ENCODE measurements at regions not wholly inside any gene's neighbourhood (a gene's known extent, or its start where the extent isn't known, plus 50 kb on each side); places are given as distances from the start of the nearest gene placed in this dataset.

DNA sequence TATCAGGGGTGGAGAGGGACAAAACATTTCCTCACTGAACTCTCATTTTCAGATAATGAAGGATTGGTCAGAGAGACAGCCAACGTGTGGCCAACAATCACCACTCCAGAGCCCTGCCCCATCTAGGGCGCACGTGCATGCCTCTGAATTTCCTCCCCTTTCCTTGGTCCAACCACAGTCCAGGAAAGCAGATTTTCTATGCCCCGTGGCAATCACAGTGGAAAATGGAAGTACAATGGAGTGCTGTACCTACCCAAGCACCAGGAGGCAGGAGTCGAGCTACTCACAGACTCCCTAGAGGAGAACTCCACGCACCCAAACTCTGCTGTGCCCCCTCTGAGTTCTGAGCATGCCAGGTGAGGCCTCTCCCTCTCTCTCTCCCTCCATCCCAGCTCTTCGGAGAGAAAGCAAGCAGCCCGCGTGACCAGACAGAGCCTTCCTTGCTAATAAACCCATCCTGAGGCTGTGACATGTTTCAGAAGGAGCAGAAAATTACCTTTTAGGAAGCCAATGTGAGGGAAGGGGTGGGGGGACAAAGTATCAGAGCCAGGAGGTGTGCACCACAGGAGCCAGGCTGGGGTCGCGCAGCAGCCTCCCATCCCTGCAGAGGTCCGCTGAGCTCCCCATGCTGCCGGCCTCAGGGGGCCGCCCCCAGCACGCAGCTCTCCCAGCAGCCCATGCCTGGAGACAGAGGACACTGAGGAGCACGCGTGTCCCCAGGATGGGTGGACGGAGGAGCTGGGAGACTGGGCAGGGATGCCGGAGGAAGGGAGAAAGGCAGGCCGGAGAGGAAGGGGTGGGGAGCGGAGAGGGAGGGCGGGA is 73.4 kb downstream of the PITPNM2 start:
- DNase-seq: no peak

GRCh38 chr12:123076604-123077297 is 74.1 kb downstream of the PITPNM2 start:
- DNase-seq: peak; percentile 84

DNA sequence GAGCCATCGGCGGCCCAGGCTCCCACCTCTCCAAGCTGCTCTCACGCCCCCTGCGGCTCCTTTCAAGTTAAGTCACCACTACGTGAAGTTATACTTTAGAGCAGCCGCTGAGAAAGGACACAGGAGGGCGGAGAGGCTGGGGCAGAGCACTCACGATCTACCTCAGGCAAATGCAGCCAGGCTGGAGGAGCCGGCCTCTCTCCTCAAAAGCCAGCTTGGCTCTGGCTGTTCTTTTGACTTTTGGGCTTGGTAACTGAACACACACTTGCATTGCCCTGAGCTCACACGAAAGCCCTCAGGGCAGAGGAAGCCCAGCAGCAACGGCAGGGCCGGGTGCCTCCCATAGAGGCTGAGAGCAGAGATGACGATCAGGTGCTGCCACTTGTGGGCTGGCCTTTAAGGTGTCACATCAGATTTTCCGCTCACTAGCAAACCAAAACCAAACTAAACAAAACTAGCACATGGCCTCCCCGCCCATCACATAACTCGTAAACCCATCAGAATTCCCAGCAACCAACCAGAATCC is 75.2 kb downstream of the PITPNM2 start:
- peak; percentile 82 for DNase-seq

DNA sequence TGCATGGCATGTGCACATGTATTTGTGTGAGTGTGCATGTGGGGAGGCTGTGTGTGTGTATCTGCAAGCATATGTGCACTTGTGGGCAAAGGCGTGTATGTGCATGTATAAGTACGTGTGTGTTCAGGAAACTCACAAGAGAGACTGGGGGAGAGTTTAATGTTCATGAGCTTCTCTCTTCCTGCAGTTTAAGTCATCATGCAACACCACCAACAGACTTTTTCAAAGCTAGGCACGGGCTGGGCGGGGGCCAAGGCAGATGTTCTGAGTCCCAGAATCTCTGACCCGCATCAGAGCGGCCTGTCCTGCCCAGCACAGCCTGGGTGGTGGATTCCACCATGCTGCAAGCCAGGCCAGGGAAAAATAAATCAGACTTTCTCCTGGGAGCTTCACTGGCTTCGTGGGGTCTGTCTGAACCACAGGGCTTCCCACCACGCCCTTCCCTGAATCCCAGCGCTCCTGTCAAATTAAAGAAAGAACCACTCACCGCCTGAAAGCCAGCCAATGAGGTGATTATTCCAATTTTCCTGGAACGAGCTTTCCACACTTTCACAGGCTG is 75.7 kb downstream of the PITPNM2 start:
- DNase-seq: no peak

GRCh38 chr12:123073962-123074801 is 76.7 kb downstream of the PITPNM2 start:
- DNase-seq: no peak

GRCh38 chr12:123073292-123073691 is 77.6 kb downstream of the PITPNM2 start:
- no peak for DNase-seq

DNA sequence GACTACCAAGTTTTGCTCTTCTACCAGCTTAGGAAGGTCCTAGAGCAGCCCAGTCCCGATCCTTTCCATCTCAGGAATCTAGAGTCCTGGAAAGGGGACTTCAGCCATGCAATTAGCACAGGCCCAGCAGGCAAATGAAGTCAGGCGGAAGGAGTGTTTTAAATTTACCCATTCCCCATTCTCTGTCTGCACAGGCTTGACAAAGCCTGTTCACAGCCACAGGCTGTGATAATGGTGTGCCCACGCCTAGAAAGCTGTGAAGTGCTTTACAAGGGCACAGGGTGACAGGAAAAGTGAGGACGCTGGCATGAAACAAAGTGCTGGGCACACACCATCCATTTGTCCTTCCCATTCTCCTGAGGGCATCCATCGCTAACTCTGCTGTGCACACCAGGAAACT is 79.0 kb downstream of the PITPNM2 start:
- DNase-seq: no peak

GRCh38 chr12:123071099-123071800 is 79.6 kb downstream of the PITPNM2 start:
- DNase-seq: no peak

GRCh38 chr12:123070267-123071081 is 80.4 kb downstream of the PITPNM2 start:
- DNase-seq: no peak

GRCh38 chr12:123069436-123070266 is 81.2 kb downstream of the PITPNM2 start:
- no peak for DNase-seq

DNA sequence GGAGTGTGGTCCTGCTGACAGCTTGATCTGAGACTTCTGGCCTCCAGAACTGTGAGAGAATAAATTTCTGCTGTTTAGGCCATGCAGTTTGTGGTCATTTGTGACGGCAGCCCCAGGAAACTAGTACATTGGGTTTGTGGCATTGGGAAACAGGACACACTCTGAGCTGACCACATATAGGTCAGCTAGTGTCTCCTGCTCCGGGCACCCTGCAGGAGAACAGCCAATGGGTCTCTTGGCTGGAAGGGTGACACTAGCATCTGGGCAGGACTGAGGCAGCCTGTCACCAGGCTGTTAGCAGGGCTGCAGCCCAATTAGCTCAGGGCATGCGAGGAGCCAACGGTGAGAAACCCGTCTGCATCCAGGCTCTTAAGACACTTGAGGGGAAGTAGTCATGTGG is 83.2 kb downstream of the PITPNM2 start:
- no peak for DNase-seq

DNA sequence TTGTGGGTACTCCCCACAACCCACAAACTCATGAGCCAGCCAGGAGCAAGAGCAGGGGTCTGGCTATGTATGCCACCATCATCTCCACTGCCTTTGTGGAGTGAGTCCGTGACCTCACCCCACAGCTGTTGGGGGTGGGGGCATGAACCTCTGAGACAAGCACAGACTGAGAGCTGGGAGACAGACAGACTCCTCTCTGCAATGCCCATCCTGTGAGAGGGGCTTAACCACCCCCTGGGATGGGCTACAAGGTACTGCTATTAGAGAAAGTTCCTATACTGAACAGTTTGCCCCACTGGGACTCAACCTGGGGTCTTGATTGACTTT is 84.5 kb downstream of the PITPNM2 start:
- no peak for DNase-seq

DNA sequence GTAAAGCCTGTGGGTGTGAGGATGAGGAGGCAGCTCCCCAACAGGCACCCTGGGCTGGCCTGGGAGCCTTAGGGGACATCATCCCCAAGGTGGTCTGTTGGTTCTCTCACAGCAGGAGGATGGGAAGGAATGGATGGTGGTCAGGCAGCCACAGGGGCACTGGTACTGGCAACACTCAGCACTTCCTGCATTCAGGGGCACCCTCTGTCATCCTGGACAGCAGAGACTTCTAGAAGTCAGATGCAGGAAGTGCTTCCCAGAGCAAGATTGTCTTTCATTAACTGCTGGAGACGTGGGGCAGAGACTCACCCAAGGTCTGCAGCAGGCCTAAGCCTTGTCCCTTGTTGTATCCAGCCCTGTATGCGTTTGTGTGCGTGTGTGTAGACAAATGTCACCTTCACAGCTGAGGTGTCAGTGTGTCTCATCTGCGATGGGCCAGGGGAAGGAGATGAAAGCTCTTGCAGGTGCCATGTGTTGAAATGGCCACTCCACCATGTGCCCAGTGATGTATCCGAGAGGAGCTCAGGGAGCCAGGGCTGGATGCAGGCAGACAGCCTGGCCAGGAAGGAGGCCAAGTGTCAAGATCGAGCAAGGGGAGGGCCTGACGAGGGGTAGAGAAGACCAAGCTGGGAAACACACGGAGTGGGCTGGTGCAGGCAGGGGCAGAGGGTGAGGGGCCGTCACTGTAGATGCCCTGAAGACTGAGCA is 85.1 kb downstream of the PITPNM2 start:
- DNase-seq: no peak

DNA sequence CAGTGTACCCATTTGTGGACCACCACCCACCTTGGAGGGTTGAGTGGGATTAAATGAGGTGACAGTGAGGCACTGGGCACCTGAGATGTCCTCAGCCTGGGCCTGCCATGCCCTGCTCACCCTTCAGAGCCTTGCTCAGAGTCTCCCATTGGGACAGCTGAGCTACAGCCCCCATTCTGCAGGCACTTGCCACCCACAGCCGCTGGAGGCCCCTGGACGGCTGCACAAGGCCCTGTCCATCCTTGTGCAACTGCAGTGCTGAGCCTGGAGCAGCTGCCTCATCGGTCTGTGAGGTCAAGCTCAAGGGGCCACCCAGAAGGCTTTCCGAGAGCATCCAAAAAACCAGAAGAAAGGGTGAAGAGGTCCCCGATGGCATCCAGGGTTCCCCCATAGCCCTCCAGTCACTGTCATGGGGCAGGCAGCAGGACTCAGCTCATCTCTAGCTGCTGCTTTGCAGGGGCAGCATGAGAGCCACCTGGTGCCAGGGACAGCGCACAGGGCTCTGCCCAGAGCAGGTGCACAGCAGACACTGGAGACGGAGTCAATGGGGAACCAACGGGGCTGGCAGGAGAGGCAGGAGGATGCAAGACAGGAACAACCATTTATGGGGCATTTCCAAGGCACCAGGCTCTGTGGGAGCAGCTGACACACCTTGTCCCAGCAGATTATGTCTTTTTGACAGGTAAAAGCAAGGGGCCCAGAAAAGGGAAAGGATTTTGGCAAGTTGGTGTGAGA is 84.6 kb downstream of the ARL6IP4 start:
- DNase-seq: no peak

- no peak for DNase-seq
These were observed 83.9 kb downstream of the ARL6IP4 start for GRCh38 chr12:123064366-123064765.

DNA sequence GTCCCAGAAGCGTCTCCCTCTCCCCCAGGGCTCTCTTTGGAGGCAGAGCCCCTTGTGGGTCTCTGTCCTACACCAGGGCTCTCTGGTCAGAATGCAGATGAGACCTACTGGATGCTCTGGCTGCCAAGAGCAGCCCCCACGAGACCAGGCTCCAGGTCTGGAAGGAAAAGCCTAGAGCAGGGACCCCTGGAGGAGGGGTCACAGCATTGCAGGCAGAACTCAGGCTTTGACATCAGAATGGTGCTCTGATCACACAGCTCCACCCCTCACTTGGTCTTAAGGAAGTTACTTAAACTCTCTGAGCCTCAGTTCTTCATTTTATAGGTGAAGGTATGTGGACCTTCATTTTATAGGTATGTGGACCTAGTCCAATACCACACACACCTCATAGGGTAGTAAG is 83.1 kb downstream of the ARL6IP4 start:
- peak; percentile 18 for DNase-seq

DNA sequence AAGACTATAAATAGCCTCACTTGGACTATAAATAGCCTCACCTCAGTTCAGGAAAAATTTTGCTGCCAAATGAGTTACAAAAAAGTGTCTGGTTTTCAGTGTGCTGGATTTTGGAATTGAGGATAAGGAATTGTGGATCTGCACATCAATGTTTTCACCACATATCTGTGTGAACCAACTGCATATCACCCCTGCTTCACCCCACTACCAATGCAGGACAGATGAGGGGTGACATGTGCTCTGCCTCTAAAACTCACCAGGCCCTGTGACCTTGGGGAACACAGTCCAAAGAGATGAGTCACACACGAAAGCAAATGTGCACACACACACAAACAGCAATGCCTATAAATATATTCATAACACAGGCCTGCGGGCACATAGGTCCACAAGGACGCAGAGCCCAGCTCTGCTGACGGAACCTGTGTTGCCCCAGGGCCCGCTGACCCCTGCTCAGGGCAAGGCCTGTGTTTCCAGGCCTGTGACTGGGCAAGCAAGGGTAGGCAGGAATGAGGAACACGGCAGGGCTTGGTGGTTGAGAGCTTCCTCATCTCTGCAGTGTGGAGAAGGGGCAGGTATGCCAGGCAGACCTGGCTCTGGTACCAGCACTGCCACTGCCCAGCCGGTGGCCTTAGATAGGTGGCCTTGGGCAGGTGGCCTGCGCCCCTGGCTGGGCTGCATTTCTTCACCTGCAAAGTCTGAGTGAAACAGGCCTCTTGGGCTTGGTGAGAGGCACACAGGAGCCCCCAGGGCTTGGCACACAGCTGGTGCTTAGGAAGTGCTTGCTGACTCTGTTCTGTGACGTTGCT is 82.4 kb downstream of the ARL6IP4 start:
- DNase-seq: no peak
